ENCODE measurements at regions not wholly inside any gene's neighbourhood (a gene's known extent, or its start where the extent isn't known, plus 50 kb on each side); places are given as distances from the start of the nearest gene placed in this dataset.

- TF ChIP-seq, protein P1, sequence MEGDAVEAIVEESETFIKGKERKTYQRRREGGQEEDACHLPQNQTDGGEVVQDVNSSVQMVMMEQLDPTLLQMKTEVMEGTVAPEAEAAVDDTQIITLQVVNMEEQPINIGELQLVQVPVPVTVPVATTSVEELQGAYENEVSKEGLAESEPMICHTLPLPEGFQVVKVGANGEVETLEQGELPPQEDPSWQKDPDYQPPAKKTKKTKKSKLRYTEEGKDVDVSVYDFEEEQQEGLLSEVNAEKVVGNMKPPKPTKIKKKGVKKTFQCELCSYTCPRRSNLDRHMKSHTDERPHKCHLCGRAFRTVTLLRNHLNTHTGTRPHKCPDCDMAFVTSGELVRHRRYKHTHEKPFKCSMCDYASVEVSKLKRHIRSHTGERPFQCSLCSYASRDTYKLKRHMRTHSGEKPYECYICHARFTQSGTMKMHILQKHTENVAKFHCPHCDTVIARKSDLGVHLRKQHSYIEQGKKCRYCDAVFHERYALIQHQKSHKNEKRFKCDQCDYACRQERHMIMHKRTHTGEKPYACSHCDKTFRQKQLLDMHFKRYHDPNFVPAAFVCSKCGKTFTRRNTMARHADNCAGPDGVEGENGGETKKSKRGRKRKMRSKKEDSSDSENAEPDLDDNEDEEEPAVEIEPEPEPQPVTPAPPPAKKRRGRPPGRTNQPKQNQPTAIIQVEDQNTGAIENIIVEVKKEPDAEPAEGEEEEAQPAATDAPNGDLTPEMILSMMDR (conservative IDR thresholded peaks at IDR 0.05; ENCODE audit: low read length), result no peak
- no peak for TF ChIP-seq EZH2phosphoT487 (IDR thresholded peaks at IDR 0.05; ENCODE audit: borderline replicate concordance)
- no peak overlapping the region for H2AFZ ChIP-seq (ENCODE audit: low read length)
- H4K20me1 ChIP-seq (ENCODE audit: insufficient read depth, low read length, poor library complexity, severe bottlenecking), result no peaks in the 10 kb centered on the region
- no peaks in the 10 kb centered on the region for H3K79me2 ChIP-seq (ENCODE audit: insufficient read depth, low read length)
- H3K4me2 ChIP-seq (ENCODE audit: low read depth, low read length, poor library complexity, severe bottlenecking), result no peak overlapping the region
- H3K27me3 ChIP-seq (ENCODE audit: insufficient read depth, low read length, poor library complexity, severe bottlenecking), result no peaks in the 10 kb centered on the region
- H3F3A ChIP-seq (ENCODE audit: low read depth), result no peaks in the 10 kb centered on the region
- H3K36me3 ChIP-seq (ENCODE audit: insufficient read depth, low read length), result no peaks in the 10 kb centered on the region
- H3K4me1 ChIP-seq (ENCODE audit: insufficient read depth, low read length, poor library complexity, severe bottlenecking), result no peaks in the 10 kb centered on the region
- no peaks in the 10 kb centered on the region; the same call in 1 of the 2 replicates for H3K9me3 ChIP-seq (ENCODE audit: insufficient read depth, low read depth, low read length)
- H3K9me2 ChIP-seq (replicated peaks; ENCODE audit: low read depth, low read length), result no peaks in the 10 kb centered on the region
- no peak overlapping the region for H3K9ac ChIP-seq (ENCODE audit: low read depth, low read length, poor library complexity, severe bottlenecking)
- H3K4me3 ChIP-seq (ENCODE audit: low read length, poor library complexity, severe bottlenecking), result no peak overlapping the region
Observed at GRCh38 chr10:35705671-35706070, 63.6 kb upstream of the FZD8 start.

DNA sequence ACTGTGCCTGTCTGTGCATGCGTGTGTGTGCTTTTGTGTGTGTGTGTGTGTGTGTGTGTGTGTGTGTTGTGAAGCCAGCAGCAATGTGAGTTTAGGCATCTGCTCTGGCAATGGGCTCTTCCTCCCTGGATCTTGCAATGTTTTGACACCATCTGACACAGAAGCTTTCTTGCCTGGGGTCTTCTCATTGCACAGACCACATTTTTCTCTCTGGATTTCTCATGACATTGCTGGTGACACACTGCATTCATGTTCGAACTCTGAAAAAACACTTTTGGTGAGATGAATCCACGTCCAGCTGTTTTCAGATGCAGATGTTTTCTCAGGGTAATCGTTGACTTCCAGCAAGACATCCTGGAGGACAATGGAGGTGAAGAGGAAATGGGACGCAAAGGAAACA is 63.0 kb upstream of the FZD8 start:
- Histone ChIP-seq H3K27me3 (ENCODE audit: insufficient read depth, low read length, poor library complexity, severe bottlenecking) (no peaks in the 10 kb centered on the region), H2AFZ (ENCODE audit: low read length) (no peak overlapping the region), H3K79me2 (ENCODE audit: insufficient read depth, low read length) (no peaks in the 10 kb centered on the region), H3K4me1 (ENCODE audit: insufficient read depth, low read length, poor library complexity, severe bottlenecking) (no peaks in the 10 kb centered on the region), H3K9ac (ENCODE audit: low read depth, low read length, poor library complexity, severe bottlenecking) (no peak overlapping the region), H4K20me1 (ENCODE audit: insufficient read depth, low read length, poor library complexity, severe bottlenecking) (no peaks in the 10 kb centered on the region), H3K4me2 (ENCODE audit: low read depth, low read length, poor library complexity, severe bottlenecking) (no peak overlapping the region), H3K9me3 (ENCODE audit: insufficient read depth, low read depth, low read length) (no peaks in the 10 kb centered on the region; the same call in 1 of the 2 replicates), H3K36me3 (ENCODE audit: insufficient read depth, low read length) (no peaks in the 10 kb centered on the region), H3K4me3 (ENCODE audit: low read length, poor library complexity, severe bottlenecking) (no peak overlapping the region), H3F3A (ENCODE audit: low read depth) (no peaks in the 10 kb centered on the region), H3K9me2 (replicated peaks; ENCODE audit: low read depth, low read length) (no peaks in the 10 kb centered on the region)
- TF ChIP-seq EZH2phosphoT487 (IDR thresholded peaks at IDR 0.05; ENCODE audit: borderline replicate concordance), result no peak
- TF ChIP-seq, protein P1 (conservative IDR thresholded peaks at IDR 0.05; ENCODE audit: low read length), result no peak

DNA sequence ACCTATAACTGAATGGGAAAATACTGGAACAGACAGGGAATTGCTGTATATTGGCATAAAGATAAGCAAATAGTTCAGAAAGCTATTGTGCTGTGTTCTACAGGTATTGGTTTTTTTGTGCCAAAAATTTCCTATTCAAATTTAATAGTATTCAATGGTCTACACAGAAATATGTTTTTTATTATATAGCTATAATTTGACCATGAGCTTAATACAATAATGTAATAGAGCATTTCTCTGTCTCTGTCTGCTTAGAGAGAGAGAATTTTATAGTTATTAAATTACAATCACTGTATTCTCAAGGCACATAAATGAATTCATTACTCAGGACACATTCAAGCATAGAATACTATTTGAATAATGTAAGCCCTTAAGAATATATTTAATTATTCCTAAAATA is 62.3 kb upstream of the FZD8 start:
- Histone ChIP-seq H3K9me3 (ENCODE audit: insufficient read depth, low read depth, low read length) (no peaks in the 10 kb centered on the region; the same call in 1 of the 2 replicates), H3K9me2 (replicated peaks; ENCODE audit: low read depth, low read length) (no peaks in the 10 kb centered on the region), H2AFZ (ENCODE audit: low read length) (no peak overlapping the region), H3F3A (ENCODE audit: low read depth) (no peaks in the 10 kb centered on the region), H3K9ac (ENCODE audit: low read depth, low read length, poor library complexity, severe bottlenecking) (no peak overlapping the region), H3K4me2 (ENCODE audit: low read depth, low read length, poor library complexity, severe bottlenecking) (no peak overlapping the region), H3K79me2 (ENCODE audit: insufficient read depth, low read length) (no peaks in the 10 kb centered on the region), H3K36me3 (ENCODE audit: insufficient read depth, low read length) (no peaks in the 10 kb centered on the region), H4K20me1 (ENCODE audit: insufficient read depth, low read length, poor library complexity, severe bottlenecking) (no peaks in the 10 kb centered on the region), H3K4me3 (ENCODE audit: low read length, poor library complexity, severe bottlenecking) (no peak overlapping the region), H3K4me1 (ENCODE audit: insufficient read depth, low read length, poor library complexity, severe bottlenecking) (no peaks in the 10 kb centered on the region), H3K27me3 (ENCODE audit: insufficient read depth, low read length, poor library complexity, severe bottlenecking) (no peaks in the 10 kb centered on the region)
- TF ChIP-seq, protein P1 (conservative IDR thresholded peaks at IDR 0.05; ENCODE audit: low read length), result no peak
- no peak for TF ChIP-seq EZH2phosphoT487 (IDR thresholded peaks at IDR 0.05; ENCODE audit: borderline replicate concordance)

Data from Loucy (cell line).